ENCODE measurements at regions not wholly inside any gene's neighbourhood (a gene's known extent, or its start where the extent isn't known, plus 50 kb on each side); places are given as distances from the start of the nearest gene placed in this dataset.

GRCh38 chr4:59583845-59584568, 1616.1 kb upstream of the ADGRL3 start:
- no peaks in the 10 kb centered on the region for H3K36me3 ChIP-seq (ENCODE audit: control insufficient read depth, insufficient read depth, low read length)
- H3K27ac ChIP-seq (ENCODE audit: low read length), result no peak overlapping the region
- no peak overlapping the region for H3K4me3 ChIP-seq (ENCODE audit: low read length)
- H3K4me1 ChIP-seq (ENCODE audit: control insufficient read depth, insufficient read depth, low read length), result no peaks in the 10 kb centered on the region
- no peaks in the 10 kb centered on the region for H3K9me3 ChIP-seq (ENCODE audit: control insufficient read depth, insufficient read depth, low read length)
- WGBS (ENCODE audit: insufficient coverage, insufficient read length), result no CpG with 5 or more reads among the region's 10 CpGs
- no peak for DNase-seq (ENCODE audit: low read depth, low spot score)
- no peaks in the 10 kb centered on the region for H3K27me3 ChIP-seq (ENCODE audit: control insufficient read depth, insufficient read depth, low read length)

- H3K9me3 ChIP-seq (ENCODE audit: control insufficient read depth, insufficient read depth, low read length), result no peaks in the 10 kb centered on the region
- DNase-seq (ENCODE audit: low read depth, low spot score), result no peak
- H3K36me3 ChIP-seq (ENCODE audit: control insufficient read depth, insufficient read depth, low read length), result no peaks in the 10 kb centered on the region
- no peak overlapping the region for H3K4me3 ChIP-seq (ENCODE audit: low read length)
- no peak overlapping the region for H3K27ac ChIP-seq (ENCODE audit: low read length)
- no peaks in the 10 kb centered on the region for H3K27me3 ChIP-seq (ENCODE audit: control insufficient read depth, insufficient read depth, low read length)
- no CpG with 5 or more reads among the region's 3 CpGs for WGBS (ENCODE audit: insufficient coverage, insufficient read length)
- no peaks in the 10 kb centered on the region for H3K4me1 ChIP-seq (ENCODE audit: control insufficient read depth, insufficient read depth, low read length)
These were observed 1602.4 kb upstream of the ADGRL3 start for GRCh38 chr4:59597536-59598329.

GRCh38 chr4:59598330-59598618, 1601.9 kb upstream of the ADGRL3 start:
- no peak for DNase-seq (ENCODE audit: low read depth, low spot score)
- Histone ChIP-seq H3K4me1 (ENCODE audit: control insufficient read depth, insufficient read depth, low read length) (no peaks in the 10 kb centered on the region), H3K27me3 (ENCODE audit: control insufficient read depth, insufficient read depth, low read length) (no peaks in the 10 kb centered on the region), H3K4me3 (ENCODE audit: low read length) (no peak overlapping the region), H3K36me3 (ENCODE audit: control insufficient read depth, insufficient read depth, low read length) (no peaks in the 10 kb centered on the region), H3K9me3 (ENCODE audit: control insufficient read depth, insufficient read depth, low read length) (no peaks in the 10 kb centered on the region), H3K27ac (ENCODE audit: low read length) (no peak overlapping the region)
- WGBS (ENCODE audit: insufficient coverage, insufficient read length), result no CpG with 5 or more reads among the region's 1 CpG

GRCh38 chr4:59608466-59608865, 1591.7 kb upstream of the ADGRL3 start:
- no peaks in the 10 kb centered on the region for H3K4me1 ChIP-seq (ENCODE audit: control insufficient read depth, insufficient read depth, low read length)
- no peaks in the 10 kb centered on the region for H3K9me3 ChIP-seq (ENCODE audit: control insufficient read depth, insufficient read depth, low read length)
- no peak overlapping the region for H3K27ac ChIP-seq (ENCODE audit: low read length)
- H3K4me3 ChIP-seq (ENCODE audit: low read length), result no peak overlapping the region
- H3K27me3 ChIP-seq (ENCODE audit: control insufficient read depth, insufficient read depth, low read length), result no peaks in the 10 kb centered on the region
- H3K36me3 ChIP-seq (ENCODE audit: control insufficient read depth, insufficient read depth, low read length), result no peaks in the 10 kb centered on the region
- 100% methylated on average over 1 of the region's 1 CpG for WGBS (ENCODE audit: insufficient coverage, insufficient read length)
- DNase-seq (ENCODE audit: low read depth, low spot score), result no peak

DNA sequence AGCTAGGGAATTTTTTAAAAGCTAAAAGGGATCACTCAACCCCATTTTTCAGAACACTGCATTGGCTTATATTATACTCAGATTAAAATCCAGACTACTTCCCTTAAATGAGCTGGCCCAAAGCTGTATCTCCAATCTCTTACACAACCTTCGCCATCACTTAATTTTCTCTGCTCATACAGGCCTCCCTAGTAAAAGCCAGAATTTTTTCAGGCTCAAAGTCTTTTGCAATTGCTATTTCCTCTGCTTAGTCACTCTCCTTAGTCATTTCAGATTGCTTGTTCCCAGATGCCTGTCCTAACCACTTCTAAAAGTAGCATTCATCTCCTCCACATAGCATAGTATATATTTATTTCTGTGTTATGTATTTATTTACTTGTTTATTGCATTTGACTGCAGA, 1587.9 kb upstream of the ADGRL3 start:
- Histone ChIP-seq H3K9me3 (ENCODE audit: control insufficient read depth, insufficient read depth, low read length) (no peaks in the 10 kb centered on the region), H3K4me1 (ENCODE audit: control insufficient read depth, insufficient read depth, low read length) (no peaks in the 10 kb centered on the region), H3K36me3 (ENCODE audit: control insufficient read depth, insufficient read depth, low read length) (no peaks in the 10 kb centered on the region), H3K27me3 (ENCODE audit: control insufficient read depth, insufficient read depth, low read length) (no peaks in the 10 kb centered on the region), H3K27ac (ENCODE audit: low read length) (no peak overlapping the region), H3K4me3 (ENCODE audit: low read length) (no peak overlapping the region)
- WGBS (ENCODE audit: insufficient coverage, insufficient read length), result no CpG with 5 or more reads among the region's 1 CpG
- DNase-seq (ENCODE audit: low read depth, low spot score), result no peak

- Histone ChIP-seq H3K9me3 (ENCODE audit: control insufficient read depth, insufficient read depth, low read length) (no peaks in the 10 kb centered on the region), H3K36me3 (ENCODE audit: control insufficient read depth, insufficient read depth, low read length) (no peaks in the 10 kb centered on the region)
- DNase-seq (ENCODE audit: low read depth, low spot score), result no peak
These were observed 1584.8 kb upstream of the ADGRL3 start for GRCh38 chr4:59615316-59615715.

DNA sequence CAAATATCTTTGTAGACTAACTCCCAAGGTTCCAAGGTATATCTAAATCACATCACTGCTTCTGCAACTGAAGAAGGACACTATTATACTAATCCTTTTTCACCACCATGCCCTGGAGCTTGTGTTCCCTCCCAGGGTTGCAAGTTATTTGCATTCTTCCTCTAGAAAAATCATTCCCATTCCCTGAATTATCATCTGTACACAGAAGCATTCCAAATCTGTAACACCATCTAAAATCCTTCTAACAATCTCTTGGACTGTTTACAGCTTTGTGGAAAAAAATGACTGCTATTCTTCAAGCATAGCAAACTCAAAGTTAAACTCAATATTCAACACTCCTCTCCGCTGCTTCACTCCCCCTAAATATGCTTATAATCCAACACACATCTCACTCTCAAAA, 1570.8 kb upstream of the ADGRL3 start:
- 100% methylated on average over 1 of the region's 1 CpG for WGBS (ENCODE audit: insufficient coverage, insufficient read length)
- no peak for DNase-seq (ENCODE audit: low read depth, low spot score)
- Histone ChIP-seq H3K4me1 (ENCODE audit: control insufficient read depth, insufficient read depth, low read length) (no peaks in the 10 kb centered on the region), H3K36me3 (ENCODE audit: control insufficient read depth, insufficient read depth, low read length) (no peaks in the 10 kb centered on the region), H3K27ac (ENCODE audit: low read length) (no peak overlapping the region), H3K4me3 (ENCODE audit: low read length) (no peak overlapping the region), H3K27me3 (ENCODE audit: control insufficient read depth, insufficient read depth, low read length) (no peaks in the 10 kb centered on the region), H3K9me3 (ENCODE audit: control insufficient read depth, insufficient read depth, low read length) (no peaks in the 10 kb centered on the region)

More at GRCh38 chr4:59615316-59615715, 1584.8 kb upstream of the ADGRL3 start:
- Histone ChIP-seq H3K27ac (ENCODE audit: low read length) (no peak overlapping the region), H3K27me3 (ENCODE audit: control insufficient read depth, insufficient read depth, low read length) (no peaks in the 10 kb centered on the region), H3K4me1 (ENCODE audit: control insufficient read depth, insufficient read depth, low read length) (no peaks in the 10 kb centered on the region), H3K4me3 (ENCODE audit: low read length) (no peak overlapping the region)

GRCh38 chr4:59630235-59630634, 1569.9 kb upstream of the ADGRL3 start:
- no peaks in the 10 kb centered on the region for H3K36me3 ChIP-seq (ENCODE audit: control insufficient read depth, insufficient read depth, low read length)
- WGBS (ENCODE audit: insufficient coverage, insufficient read length), result no CpG with 5 or more reads among the region's 3 CpGs

GRCh38 chr4:59630922-59631321, 1569.2 kb upstream of the ADGRL3 start:
- Histone ChIP-seq H3K27ac (ENCODE audit: low read length) (no peak overlapping the region), H3K27me3 (ENCODE audit: control insufficient read depth, insufficient read depth, low read length) (no peaks in the 10 kb centered on the region)
- DNase-seq (ENCODE audit: low read depth, low spot score), result no peak

More at GRCh38 chr4:59630235-59630634, 1569.9 kb upstream of the ADGRL3 start:
- Histone ChIP-seq H3K9me3 (ENCODE audit: control insufficient read depth, insufficient read depth, low read length) (no peaks in the 10 kb centered on the region), H3K27ac (ENCODE audit: low read length) (no peak overlapping the region), H3K4me3 (ENCODE audit: low read length) (no peak overlapping the region), H3K4me1 (ENCODE audit: control insufficient read depth, insufficient read depth, low read length) (no peaks in the 10 kb centered on the region), H3K27me3 (ENCODE audit: control insufficient read depth, insufficient read depth, low read length) (no peaks in the 10 kb centered on the region)
- DNase-seq (ENCODE audit: low read depth, low spot score), result no peak

GRCh38 chr4:59637596-59637995, 1562.5 kb upstream of the ADGRL3 start:
- DNase-seq (ENCODE audit: low read depth, low spot score), result no peak
- no peaks in the 10 kb centered on the region for H3K36me3 ChIP-seq (ENCODE audit: control insufficient read depth, insufficient read depth, low read length)
- H3K27ac ChIP-seq (ENCODE audit: low read length), result no peak overlapping the region
- no peaks in the 10 kb centered on the region for H3K27me3 ChIP-seq (ENCODE audit: control insufficient read depth, insufficient read depth, low read length)
- H3K4me1 ChIP-seq (ENCODE audit: control insufficient read depth, insufficient read depth, low read length), result no peaks in the 10 kb centered on the region
- no peaks in the 10 kb centered on the region for H3K9me3 ChIP-seq (ENCODE audit: control insufficient read depth, insufficient read depth, low read length)
- WGBS (ENCODE audit: insufficient coverage, insufficient read length), result no CpG with 5 or more reads among the region's 1 CpG
- H3K4me3 ChIP-seq (ENCODE audit: low read length), result no peak overlapping the region

More at GRCh38 chr4:59630922-59631321, 1569.2 kb upstream of the ADGRL3 start:
- Histone ChIP-seq H3K4me3 (ENCODE audit: low read length) (no peak overlapping the region), H3K4me1 (ENCODE audit: control insufficient read depth, insufficient read depth, low read length) (no peaks in the 10 kb centered on the region), H3K36me3 (ENCODE audit: control insufficient read depth, insufficient read depth, low read length) (no peaks in the 10 kb centered on the region), H3K9me3 (ENCODE audit: control insufficient read depth, insufficient read depth, low read length) (no peaks in the 10 kb centered on the region)

DNA sequence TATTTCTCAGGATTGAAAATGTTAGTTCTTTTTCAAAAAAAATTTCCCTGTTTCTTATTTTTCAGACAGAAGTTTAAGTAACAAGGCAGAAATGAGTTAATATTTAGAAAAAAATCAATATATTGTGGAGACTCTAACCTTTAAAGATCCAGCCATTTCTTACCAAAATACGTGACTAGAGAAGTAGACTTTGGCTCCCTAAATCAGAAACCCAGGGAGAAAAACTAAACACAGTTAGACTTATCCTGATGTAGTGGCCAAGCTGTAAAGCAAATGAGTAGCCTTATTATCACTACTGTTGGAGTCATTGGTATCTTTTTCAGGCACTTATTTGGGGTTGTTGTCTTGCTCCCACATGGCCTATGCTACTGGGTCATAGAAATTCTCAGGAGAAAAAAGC, 1556.4 kb upstream of the ADGRL3 start:
- Histone ChIP-seq H3K4me1 (ENCODE audit: control insufficient read depth, insufficient read depth, low read length) (no peaks in the 10 kb centered on the region), H3K4me3 (ENCODE audit: low read length) (no peak overlapping the region), H3K9me3 (ENCODE audit: control insufficient read depth, insufficient read depth, low read length) (no peaks in the 10 kb centered on the region), H3K27me3 (ENCODE audit: control insufficient read depth, insufficient read depth, low read length) (no peaks in the 10 kb centered on the region), H3K36me3 (ENCODE audit: control insufficient read depth, insufficient read depth, low read length) (no peaks in the 10 kb centered on the region), H3K27ac (ENCODE audit: low read length) (no peak overlapping the region)
- DNase-seq (ENCODE audit: low read depth, low spot score), result no peak
- WGBS (ENCODE audit: insufficient coverage, insufficient read length), result no CpG with 5 or more reads among the region's 1 CpG

Data from iPS DF 6.9 (cell line).